ENCODE measurements at regions not wholly inside any gene's neighbourhood (a gene's known extent, or its start where the extent isn't known, plus 50 kb on each side); places are given as distances from the start of the nearest gene placed in this dataset.

GRCh38 chr12:27178255-27178654 is 65.8 kb upstream of the STK38L start:
- H3K4me3 ChIP-seq (ENCODE audit: low read depth, poor library complexity, severe bottlenecking): no peak overlapping the region
- WGBS, 2 donors: 94% methylated on average over 1 of the region's 1 CpG
- intact Hi-C loops (cut with DNase I; ENCODE audit: low total_unique reads): no loop called here
- DNase-seq (ENCODE audit: low spot score in 2 of 2): no peak
- TF ChIP-seq POLR2A (IDR thresholded peaks at IDR 0.05) (no peak), CTCF (IDR thresholded peaks at IDR 0.05) (no peak)

GRCh38 chr12:27178723-27179399 is 65.2 kb upstream of the STK38L start:
- no peak for TF ChIP-seq POLR2A (IDR thresholded peaks at IDR 0.05)

GRCh38 chr12:27179400-27180214 is 64.5 kb upstream of the STK38L start:
- no peak for TF ChIP-seq POLR2A (IDR thresholded peaks at IDR 0.05)
- no peak for TF ChIP-seq CTCF (IDR thresholded peaks at IDR 0.05)
- intact Hi-C loops (cut with DNase I; ENCODE audit: low total_unique reads): no loop called here
- 51 to 57% methylated on average over 6 of the region's 6 CpGs for WGBS, 2 donors
- DNase-seq (ENCODE audit: low spot score in 2 of 2): peak in 1 of 2 donors; percentile 39
- no peak overlapping the region for H3K4me3 ChIP-seq (ENCODE audit: low read depth, poor library complexity, severe bottlenecking)

More at GRCh38 chr12:27178723-27179399, 65.2 kb upstream of the STK38L start:
- 85% methylated on average over 2 of the region's 2 CpGs for WGBS, 2 donors
- no peak for DNase-seq (ENCODE audit: low spot score in 2 of 2)
- intact Hi-C loops (cut with DNase I; ENCODE audit: low total_unique reads): no loop called here
- no peak overlapping the region for H3K4me3 ChIP-seq (ENCODE audit: low read depth, poor library complexity, severe bottlenecking)

- TF ChIP-seq CTCF (IDR thresholded peaks at IDR 0.05): no peak
- no peak for TF ChIP-seq POLR2A (IDR thresholded peaks at IDR 0.05)
- no peak overlapping the region for H3K4me3 ChIP-seq (ENCODE audit: low read depth, poor library complexity, severe bottlenecking)
- intact Hi-C loops (cut with DNase I; ENCODE audit: low total_unique reads): no loop called here
- 86 to 90% methylated on average over 3 of the region's 3 CpGs for WGBS, 2 donors
- no peak for DNase-seq (ENCODE audit: low spot score in 2 of 2)
Measured at GRCh38 chr12:27180906-27181505, 63.1 kb upstream of the STK38L start.

GRCh38 chr12:27183342-27183741 is 60.7 kb upstream of the STK38L start:
- DNase-seq (ENCODE audit: low spot score in 2 of 2): no peak
- WGBS, 2 donors: 42 to 73% methylated on average over 2 of the region's 2 CpGs
- TF ChIP-seq CTCF (IDR thresholded peaks at IDR 0.05): no peak
- TF ChIP-seq POLR2A (IDR thresholded peaks at IDR 0.05): no peak
- intact Hi-C loops (cut with DNase I; ENCODE audit: low total_unique reads): no loop called here
- no peak overlapping the region for H3K4me3 ChIP-seq (ENCODE audit: low read depth, poor library complexity, severe bottlenecking)

Data from lower leg skin (tissue), 4 donors.